DND-41 (cell line): ENCODE measurements at regions not wholly inside any gene's neighbourhood (a gene's known extent, or its start where the extent isn't known, plus 50 kb on each side); places are given as distances from the start of the nearest gene placed in this dataset.
"Not testable (repeated sequence)": the region's sequence is repeated elsewhere in the genome, so short reads cannot be mapped to it uniquely, and the experiment has no call there.

Source experiments
- ATAC-seq: fragments of 200-7000 bp; cut with Tn5 transposase; 3 replicates; pipeline ENCODE4 v1.9.1; 2021; ENCODE audit warnings: low read depth; ENCODE audit not compliant: insufficient read depth
- DNase-seq: peaks from one replicate; pipeline ENCODE4 v3.0.0-alpha.2; 2020
- H2AFZ ChIP-seq: 2 replicates; pipeline ENCODE4 v1.6.0; 2012; ENCODE audit warnings: low read depth, low read length
- H3K27ac ChIP-seq: 2 replicates; pipeline ENCODE4 v1.5.1; 2012; ENCODE audit warnings: low read length, inconsistent platforms
- H3K27me3 ChIP-seq: fragments of 200-600 bp; sonication (generic); 2 replicates; pipeline ENCODE4 v1.6.0; 2012; ENCODE audit warnings: low read length, mild to moderate bottlenecking, inconsistent platforms; ENCODE audit not compliant: insufficient read depth, poor library complexity
- H3K36me3 ChIP-seq: 2 replicates; pipeline ENCODE4 v1.5.1; 2012; ENCODE audit warnings: low read length, inconsistent platforms; ENCODE audit not compliant: insufficient read depth
- H3K4me1 ChIP-seq: 2 replicates; pipeline ENCODE4 v1.5.1; 2012; ENCODE audit warnings: mild to moderate bottlenecking, low read length; ENCODE audit not compliant: insufficient read depth
- H3K4me2 ChIP-seq: 2 replicates; pipeline ENCODE4 v1.6.0; 2012; ENCODE audit warnings: mild to moderate bottlenecking, moderate library complexity, low read length, inconsistent platforms; ENCODE audit not compliant: insufficient read depth
- H3K4me3 ChIP-seq, 2 experiments: fragments of 200-600 bp in 1 of 2; shearing (Covaris generic) in 1 of 2; 2 replicates each; pipeline ENCODE4 v1.5.1; 2012 to 2016; ENCODE audit warnings: inconsistent platforms in 2 of 2, low read length in 2 of 2, mild to moderate bottlenecking in 2 of 2, low read depth in 1 of 2, moderate library complexity in 1 of 2
- H3K79me2 ChIP-seq: 2 replicates; pipeline ENCODE4 v1.6.0; 2012; ENCODE audit warnings: low read length, inconsistent platforms; ENCODE audit not compliant: insufficient read depth
- H3K9ac ChIP-seq: 2 replicates; pipeline ENCODE4 v1.6.0; 2012; ENCODE audit warnings: low read depth, mild to moderate bottlenecking, inconsistent platforms, low read length, moderate library complexity
- H3K9me3 ChIP-seq: 2 replicates; pipeline ENCODE4 v1.5.1; 2012; ENCODE audit warnings: low read length, moderate library complexity, mild to moderate bottlenecking, inconsistent platforms; ENCODE audit not compliant: insufficient read depth, severe bottlenecking
- H4K20me1 ChIP-seq: 2 replicates; pipeline ENCODE4 v1.6.0; 2012; ENCODE audit warnings: low read length; ENCODE audit not compliant: insufficient read depth
- EZH2 ChIP-seq: IDR thresholded peaks from 3 replicates; pipeline ENCODE4 v1.6.1; 2012; ENCODE audit warnings: borderline replicate concordance, low read depth, mild to moderate bottlenecking, moderate library complexity, low read length, inconsistent platforms; ENCODE audit not compliant: severe bottlenecking
- TF ChIP-seq, protein P1 (sequence below): IDR thresholded peaks from 2 replicates; pipeline ENCODE4 v1.5.1; 2012; ENCODE audit warnings: borderline replicate concordance, low read length, moderate library complexity, mild to moderate bottlenecking; ENCODE audit not compliant: poor library complexity, severe bottlenecking; ENCODE audit errors: extremely low read depth

DNA sequence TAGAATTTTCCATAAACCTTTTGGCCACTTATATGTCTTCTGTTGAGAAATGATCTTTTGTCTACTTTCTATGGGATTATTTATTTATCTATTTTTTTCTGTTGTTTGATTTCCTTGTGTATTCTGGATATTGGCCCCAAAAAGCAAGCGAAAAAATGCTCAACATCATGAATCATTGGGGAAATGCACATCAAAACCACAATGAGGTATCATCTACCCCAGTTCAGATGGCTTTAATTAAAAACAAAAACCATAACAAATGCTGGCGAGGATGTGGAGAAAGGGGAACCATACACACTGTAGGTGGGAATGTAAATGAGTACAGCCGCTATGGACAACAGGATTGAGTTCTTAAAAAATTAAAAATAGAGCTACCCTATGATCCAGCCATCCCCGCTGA is 125.0 kb upstream of the LPCAT1 start:
- H2AFZ ChIP-seq = no peak overlapping the region
- no peaks in the 10 kb centered on the region for H3K9me3 ChIP-seq
- no peak for ATAC-seq
- H3K9ac ChIP-seq = no peak overlapping the region
- no peak for DNase-seq
- H4K20me1 ChIP-seq = 0 out of 2 replicates have a peak, but pooled peaks cover 3% of the 10 kb centered on the region
- no peak overlapping the region for H3K27ac ChIP-seq
- no peaks in the 10 kb centered on the region for H3K79me2 ChIP-seq
- no peak overlapping the region for H3K4me2 ChIP-seq
- H3K4me1 ChIP-seq = peaks cover 26% of the 10 kb centered on the region
- TF ChIP-seq EZH2 = no peak
- TF ChIP-seq, protein P1, sequence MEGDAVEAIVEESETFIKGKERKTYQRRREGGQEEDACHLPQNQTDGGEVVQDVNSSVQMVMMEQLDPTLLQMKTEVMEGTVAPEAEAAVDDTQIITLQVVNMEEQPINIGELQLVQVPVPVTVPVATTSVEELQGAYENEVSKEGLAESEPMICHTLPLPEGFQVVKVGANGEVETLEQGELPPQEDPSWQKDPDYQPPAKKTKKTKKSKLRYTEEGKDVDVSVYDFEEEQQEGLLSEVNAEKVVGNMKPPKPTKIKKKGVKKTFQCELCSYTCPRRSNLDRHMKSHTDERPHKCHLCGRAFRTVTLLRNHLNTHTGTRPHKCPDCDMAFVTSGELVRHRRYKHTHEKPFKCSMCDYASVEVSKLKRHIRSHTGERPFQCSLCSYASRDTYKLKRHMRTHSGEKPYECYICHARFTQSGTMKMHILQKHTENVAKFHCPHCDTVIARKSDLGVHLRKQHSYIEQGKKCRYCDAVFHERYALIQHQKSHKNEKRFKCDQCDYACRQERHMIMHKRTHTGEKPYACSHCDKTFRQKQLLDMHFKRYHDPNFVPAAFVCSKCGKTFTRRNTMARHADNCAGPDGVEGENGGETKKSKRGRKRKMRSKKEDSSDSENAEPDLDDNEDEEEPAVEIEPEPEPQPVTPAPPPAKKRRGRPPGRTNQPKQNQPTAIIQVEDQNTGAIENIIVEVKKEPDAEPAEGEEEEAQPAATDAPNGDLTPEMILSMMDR = no peak
- no peak overlapping the region for H3K4me3 ChIP-seq
- peaks cover 7% of the 10 kb centered on the region for H3K27me3 ChIP-seq
- H3K36me3 ChIP-seq = no peaks in the 10 kb centered on the region

DNA sequence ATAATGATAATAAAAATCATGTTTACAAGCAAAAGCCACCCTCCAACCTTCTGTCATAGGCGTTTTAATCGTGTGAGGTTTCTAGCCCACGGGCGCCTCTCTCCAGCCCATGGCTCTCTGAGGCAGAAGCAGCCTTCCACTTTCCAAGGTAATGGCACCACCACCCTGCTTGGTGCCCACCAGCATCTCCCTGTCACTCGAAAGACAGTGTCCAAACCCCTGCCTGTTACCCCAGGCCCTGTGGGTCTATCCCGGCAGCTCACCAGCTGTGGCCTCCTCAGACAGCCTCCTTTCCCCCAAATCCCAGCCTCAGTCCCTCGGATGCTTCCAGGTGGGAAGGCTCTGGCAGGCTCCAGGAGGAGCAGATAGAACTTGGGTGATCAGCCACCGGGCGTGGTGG is 123.8 kb upstream of the LPCAT1 start:
- H4K20me1 ChIP-seq = 0 out of 2 replicates have a peak, but pooled peaks cover 2% of the 10 kb centered on the region
- H3K9me3 ChIP-seq = no peaks in the 10 kb centered on the region
- no peak overlapping the region for H2AFZ ChIP-seq
- no peak overlapping the region for H3K4me2 ChIP-seq
- H3K4me1 ChIP-seq = peaks cover 15% of the 10 kb centered on the region
- no peak overlapping the region for H3K4me3 ChIP-seq
- no peaks in the 10 kb centered on the region for H3K36me3 ChIP-seq
- no peak for DNase-seq
- ATAC-seq = no peak
- no peak overlapping the region for H3K9ac ChIP-seq
- no peak for TF ChIP-seq EZH2
- TF ChIP-seq, protein P1 = no peak
- H3K27ac ChIP-seq = no peak overlapping the region
- peaks cover 12% of the 10 kb centered on the region for H3K27me3 ChIP-seq
- H3K79me2 ChIP-seq = no peaks in the 10 kb centered on the region

DNA sequence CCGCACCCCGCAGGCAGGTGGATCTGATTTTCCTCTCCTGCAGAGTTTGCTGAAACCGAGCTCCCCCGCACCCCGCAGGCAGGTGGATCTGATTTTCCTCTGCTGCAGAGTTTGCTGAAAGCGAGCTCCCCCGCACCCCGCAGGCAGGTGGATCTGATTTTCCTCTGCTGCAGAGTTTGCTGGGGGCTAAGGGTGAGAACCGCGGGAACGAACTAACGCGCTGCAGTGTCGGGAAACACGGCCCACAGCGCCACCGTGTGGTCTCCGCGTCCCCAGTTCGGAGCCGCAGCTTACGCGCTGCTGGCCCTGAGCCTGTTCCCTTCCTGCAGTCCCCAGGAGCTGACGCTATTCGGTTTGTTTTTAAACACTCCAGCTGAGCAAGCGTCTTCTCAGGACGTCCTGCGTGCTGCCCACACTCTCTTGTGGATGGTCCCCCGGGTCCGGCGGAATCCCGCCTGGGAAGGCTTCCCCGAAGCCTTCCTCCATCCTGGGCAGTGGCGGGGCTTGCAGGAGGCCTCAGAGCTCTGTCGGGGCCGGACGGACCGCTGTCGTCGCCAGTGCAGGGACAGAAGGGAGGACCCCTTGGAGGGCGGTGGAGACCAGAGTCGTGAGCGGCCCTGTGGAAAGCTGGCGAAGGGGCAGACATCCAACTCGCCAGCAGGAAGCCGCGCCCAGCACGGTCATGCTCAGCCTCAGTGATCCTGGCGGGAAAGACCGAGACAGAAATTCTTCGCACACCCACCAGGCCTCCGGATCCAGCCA is 121.2 kb upstream of the LPCAT1 start:
- H3K4me1 ChIP-seq = peaks cover 7% of the 10 kb centered on the region
- no peaks in the 10 kb centered on the region for H3K79me2 ChIP-seq
- ATAC-seq (peak; percentile 99), DNase-seq (peak; percentile 82)
- no peak overlapping the region for H3K27ac ChIP-seq
- no peak overlapping the region for H3K4me3 ChIP-seq
- H3K9me3 ChIP-seq = no peaks in the 10 kb centered on the region
- no peak overlapping the region for H3K9ac ChIP-seq
- no peaks in the 10 kb centered on the region for H3K36me3 ChIP-seq
- peak overlapping the region; percentile 40 for H3K4me2 ChIP-seq
- no peaks in the 10 kb centered on the region for H4K20me1 ChIP-seq
- peaks cover 10% of the 10 kb centered on the region for H3K27me3 ChIP-seq
- TF ChIP-seq, protein P1 = peak; percentile 92
- TF ChIP-seq EZH2 = no peak
- no peak overlapping the region for H2AFZ ChIP-seq

DNA sequence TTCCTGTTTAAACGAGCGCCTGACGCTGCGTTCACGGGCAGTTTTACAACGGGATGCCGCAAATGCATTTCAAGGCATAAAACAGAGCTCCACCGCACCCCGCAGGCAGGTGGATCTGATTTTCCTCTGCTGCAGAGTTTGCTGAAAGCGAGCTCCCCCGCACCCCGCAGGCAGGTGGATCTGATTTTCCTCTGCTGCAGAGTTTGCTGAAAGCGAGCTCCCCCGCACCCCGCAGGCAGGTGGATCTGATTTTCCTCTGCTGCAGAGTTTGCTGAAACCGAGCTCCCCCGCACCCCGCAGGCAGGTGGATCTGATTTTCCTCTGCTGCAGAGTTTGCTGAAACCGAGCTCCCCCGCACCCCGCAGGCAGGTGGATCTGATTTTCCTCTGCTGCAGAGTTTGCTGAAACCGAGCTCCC is 120.6 kb upstream of the LPCAT1 start:
- H3K9ac ChIP-seq, DNase-seq, H3K36me3 ChIP-seq, H3K27ac ChIP-seq, ATAC-seq, H3K9me3 ChIP-seq, H2AFZ ChIP-seq, H3K4me1 ChIP-seq, H3K4me2 ChIP-seq, H4K20me1 ChIP-seq, H3K4me3 ChIP-seq, H3K79me2 ChIP-seq: not testable (repeated sequence)
- peaks cover 10% of the 10 kb centered on the region for H3K27me3 ChIP-seq
